H9 (cell line): ENCODE measurements at regions not wholly inside any gene's neighbourhood (a gene's known extent, or its start where the extent isn't known, plus 50 kb on each side); places are given as distances from the start of the nearest gene placed in this dataset.

Experiments
- DNase-seq: peaks from one replicate; pipeline ENCODE4 v3.0.0-alpha.2; 2017
- H2AFZ ChIP-seq: one replicate; pipeline ENCODE4 v1.6.1; 2013; ENCODE audit warnings: mild to moderate bottlenecking, low read length, control low read depth, moderate library complexity
- H2AK5ac ChIP-seq: 2 replicates; pipeline ENCODE4 v1.6.1; 2013; ENCODE audit warnings: low read length, control low read depth, mixed read lengths; ENCODE audit not compliant: insufficient read length
- H2BK120ac ChIP-seq: one replicate; pipeline ENCODE4 v1.6.1; 2013; ENCODE audit warnings: low read depth, mild to moderate bottlenecking, low read length, control low read depth, inconsistent platforms; ENCODE audit not compliant: poor library complexity, severe bottlenecking
- H2BK12ac ChIP-seq: 2 replicates; pipeline ENCODE4 v1.6.1; 2013; ENCODE audit warnings: low read length, control low read depth, mixed read lengths, low read depth; ENCODE audit not compliant: insufficient read length
- H2BK15ac ChIP-seq: 2 replicates; pipeline ENCODE4 v1.6.1; 2013; ENCODE audit warnings: low read depth, low read length, control low read depth
- H2BK20ac ChIP-seq: one replicate; pipeline ENCODE4 v1.6.1; 2013; ENCODE audit warnings: low read depth, mild to moderate bottlenecking, low read length, control low read depth, inconsistent platforms; ENCODE audit not compliant: poor library complexity, severe bottlenecking
- H2BK5ac ChIP-seq: 2 replicates; pipeline ENCODE4 v1.6.1; 2013; ENCODE audit warnings: low read length, control low read depth, mixed read lengths; ENCODE audit not compliant: insufficient read length
- H3K14ac ChIP-seq: 2 replicates; pipeline ENCODE4 v1.6.1; 2013; ENCODE audit warnings: low read length, control low read depth; ENCODE audit not compliant: insufficient read depth
- H3K18ac ChIP-seq: 2 replicates; pipeline ENCODE4 v1.6.1; 2013; ENCODE audit warnings: low read depth, mild to moderate bottlenecking, mixed read lengths, low read length, control low read depth; ENCODE audit not compliant: insufficient read length
- H3K23ac ChIP-seq: 2 replicates; pipeline ENCODE4 v1.6.1; 2013; ENCODE audit warnings: low read length, control low read depth, mixed read lengths, low read depth; ENCODE audit not compliant: insufficient read length
- H3K23me2 ChIP-seq: 2 replicates; pipeline ENCODE4 v1.6.1; 2013; ENCODE audit warnings: low read depth, mild to moderate bottlenecking, mixed read lengths, low read length, control low read depth; ENCODE audit not compliant: insufficient read length, poor library complexity, severe bottlenecking
- H3K27ac ChIP-seq: 2 replicates; pipeline ENCODE4 v1.5.1; 2013; ENCODE audit warnings: low read length, control low read depth, mixed read lengths, low read depth; ENCODE audit not compliant: insufficient read length
- H3K27me3 ChIP-seq: 2 replicates; pipeline ENCODE4 v1.6.1; 2013; ENCODE audit warnings: low read length, control low read depth, inconsistent platforms; ENCODE audit not compliant: insufficient read depth
- H3K4ac ChIP-seq: 2 replicates; pipeline ENCODE4 v1.6.1; 2013; ENCODE audit warnings: low read depth, mild to moderate bottlenecking, control low read depth, inconsistent platforms, low read length, moderate library complexity
- H3K4me1 ChIP-seq: 2 replicates; pipeline ENCODE4 v1.6.1; 2013; ENCODE audit warnings: low read length, control low read depth, inconsistent platforms; ENCODE audit not compliant: insufficient read depth
- H3K4me2 ChIP-seq: 2 replicates; pipeline ENCODE4 v1.6.1; 2013; ENCODE audit warnings: low read length, control low read depth, mixed read lengths; ENCODE audit not compliant: insufficient read length, insufficient read depth
- H3K56ac ChIP-seq: 2 replicates; pipeline ENCODE4 v1.6.1; 2013; ENCODE audit warnings: low read depth, mild to moderate bottlenecking, mixed read lengths, low read length, control low read depth; ENCODE audit not compliant: insufficient read length
- H3K79me1 ChIP-seq: 2 replicates; pipeline ENCODE4 v1.6.1; 2013; ENCODE audit warnings: low read depth, mild to moderate bottlenecking, moderate library complexity, low read length, control low read depth, inconsistent platforms; ENCODE audit not compliant: insufficient read depth, poor library complexity, severe bottlenecking
- H3K79me2 ChIP-seq: 2 replicates; pipeline ENCODE4 v1.6.1; 2013; ENCODE audit warnings: low read length, control low read depth, inconsistent platforms; ENCODE audit not compliant: insufficient read depth
- H3K9ac ChIP-seq: 2 replicates; pipeline ENCODE4 v1.6.1; 2013; ENCODE audit warnings: low read length, control low read depth, mixed read lengths; ENCODE audit not compliant: insufficient read length; ENCODE audit errors: extremely low read depth
- H3K9me3 ChIP-seq: one replicate; pipeline ENCODE4 v1.6.1; 2013; ENCODE audit warnings: low read depth, low read length, inconsistent platforms; ENCODE audit not compliant: control insufficient read depth
- H3T11ph ChIP-seq: one replicate; pipeline ENCODE4 v1.6.1; 2013; ENCODE audit warnings: mild to moderate bottlenecking, low read length, control low read depth, inconsistent platforms
- H4K20me1 ChIP-seq: one replicate; pipeline ENCODE4 v1.6.1; 2013; ENCODE audit not compliant: control insufficient read depth, insufficient read length, insufficient read depth
- H4K5ac ChIP-seq: 2 replicates; pipeline ENCODE4 v1.6.1; 2013; ENCODE audit warnings: low read depth, mild to moderate bottlenecking, mixed read lengths, low read length, control low read depth; ENCODE audit not compliant: insufficient read length
- H4K8ac ChIP-seq: replicated peaks from 2 replicates; pipeline ENCODE4 v1.6.1; 2013; ENCODE audit warnings: low read length, control low read depth, mixed read lengths, low read depth; ENCODE audit not compliant: insufficient read length
- H4K91ac ChIP-seq: 2 replicates; pipeline ENCODE4 v1.6.1; 2013; ENCODE audit warnings: low read depth, mild to moderate bottlenecking, moderate library complexity, mixed read lengths, low read length, control low read depth; ENCODE audit not compliant: insufficient read length
- H3K27ac Mint-ChIP-seq, 3 experiments: 2 replicates in 2 of 3; 3 replicates in 1 of 3; pipeline ENCODE4 v1.8.0; 2020 to 2021; ENCODE audit warnings: mixed read lengths in 3 of 3, mild to moderate bottlenecking in 1 of 3, moderate library complexity in 1 of 3
- H3K27me3 Mint-ChIP-seq: 2 replicates; pipeline ENCODE4 v1.8.0; 2021; ENCODE audit warnings: low read depth, mild to moderate bottlenecking, moderate library complexity, mixed read lengths
- H3K36me3 Mint-ChIP-seq, 3 experiments: 2 replicates in 2 of 3; 3 replicates in 1 of 3; pipeline ENCODE4 v1.8.0; 2020 to 2021; ENCODE audit warnings: low read depth in 3 of 3, mixed read lengths in 3 of 3; ENCODE audit not compliant: insufficient read depth in 1 of 3
- H3K4me1 Mint-ChIP-seq, 2 experiments: 2 replicates each; pipeline ENCODE4 v1.8.0; 2020; ENCODE audit warnings: mixed read lengths in 2 of 2
- H3K4me3 Mint-ChIP-seq, 2 experiments: 2 replicates in 1 of 2; 3 replicates in 1 of 2; pipeline ENCODE4 v1.8.0; 2020 to 2021; ENCODE audit warnings: mild to moderate bottlenecking in 2 of 2, mixed read lengths in 2 of 2, moderate library complexity in 1 of 2
- H3K9me3 Mint-ChIP-seq, 2 experiments: 2 replicates in 1 of 2; 3 replicates in 1 of 2; pipeline ENCODE4 v1.8.0; 2020; ENCODE audit warnings: mild to moderate bottlenecking in 2 of 2, mixed read lengths in 2 of 2, moderate library complexity in 1 of 2
- WGBS: extraction: QIAGEN DNeasy Blood & Tissue Kit; methylation state at CpG from one replicate; pipeline ENCODE4 v1.1.7; 2013; ENCODE audit warnings: missing lambda C conversion rate, low lambda C conversion rate, mixed read lengths; ENCODE audit not compliant: insufficient read length; ENCODE audit errors: extremely low coverage; 5-methylcytosine and 5-hydroxymethylcytosine counted together
- TF ChIP-seq, protein P1 (sequence below): fragments of 200-600 bp; sonication (generic); conservative IDR thresholded peaks from 3 replicates; pipeline ENCODE4 v1.8.0; 2021; ENCODE audit warnings: antibody characterized with exemption, mild to moderate bottlenecking

DNA sequence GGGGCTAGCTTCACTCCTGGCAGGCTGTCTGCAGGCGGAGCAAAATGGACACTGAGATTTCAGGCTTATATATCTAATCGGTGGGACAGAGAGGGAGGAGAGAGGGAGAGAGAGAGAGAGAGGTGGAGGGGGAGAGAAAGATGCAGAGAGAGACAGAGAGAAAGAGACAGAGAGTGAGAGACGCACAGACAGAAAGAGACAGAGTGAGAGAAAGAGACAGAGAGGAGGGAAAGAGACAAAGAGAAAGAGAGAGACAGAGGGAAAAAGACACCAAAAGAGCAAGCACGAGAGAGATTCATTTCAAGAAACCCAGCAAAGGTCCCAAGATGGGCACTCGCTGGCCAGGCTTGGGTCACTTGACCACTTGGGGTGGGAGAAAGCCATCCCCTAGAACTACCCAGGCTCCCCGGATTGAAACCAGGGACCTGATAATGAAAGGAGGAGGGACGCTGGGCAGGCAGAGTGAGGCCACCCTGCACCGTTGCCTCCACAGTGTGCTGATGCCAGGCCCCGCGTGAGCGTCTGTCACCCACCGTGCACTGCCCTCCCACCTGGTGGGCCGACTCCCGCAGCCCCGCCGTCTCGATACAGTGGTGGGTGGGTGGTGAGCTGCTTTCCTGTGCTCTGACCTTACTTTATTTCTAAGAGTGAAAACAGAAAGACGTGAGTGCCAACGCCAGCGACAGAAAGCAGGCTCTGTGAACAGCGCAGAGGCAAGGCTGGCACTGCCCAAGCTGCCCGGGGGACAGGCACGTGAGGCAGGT, 67.9 kb upstream of the SLCO4A1 start:
- Histone ChIP-seq H2AFZ (no peak overlapping the region), H3K9ac (no peak overlapping the region), H2BK15ac (no peak overlapping the region), H3T11ph (no peak overlapping the region), H2BK12ac (no peak overlapping the region), H3K79me1 (no peaks in the 10 kb centered on the region), H2BK20ac (no peak overlapping the region), H3K79me2 (no peaks in the 10 kb centered on the region), H2BK5ac (no peak overlapping the region), H3K4ac (no peak overlapping the region), H4K20me1 (peaks cover 6% of the 10 kb centered on the region), H4K91ac (no peak overlapping the region), H2BK120ac (no peak overlapping the region), H3K23me2 (no peaks in the 10 kb centered on the region), H3K4me2 (no peak overlapping the region), H3K23ac (no peak overlapping the region), H3K4me1 (no peaks in the 10 kb centered on the region), H2AK5ac (no peak overlapping the region), H4K5ac (no peak overlapping the region), H4K8ac (no peak overlapping the region), H3K27ac (no peak overlapping the region), H3K14ac (no peak overlapping the region; the same call in 1 of the 2 replicates), H3K9me3 (no peaks in the 10 kb centered on the region), H3K56ac (no peak overlapping the region), H3K18ac (no peak overlapping the region), H3K27me3 (no peaks in the 10 kb centered on the region; the same call in 1 of the 2 replicates)
- Mint-ChIP-seq H3K27me3 (peaks cover 24% of the 10 kb centered on the region), H3K4me3 (no peak overlapping the region), H3K4me1 (peaks cover 4 to 21% of the 10 kb centered on the region in 2 experiments; a peak in 3 of 4 replicates), H3K9me3 (peaks cover 4 to 10% of the 10 kb centered on the region in 2 experiments; a peak in 4 of 5 replicates), H3K27ac (no peak overlapping the region), H3K36me3 (peaks cover 0 to 3% (median 3%) of the 10 kb centered on the region in 3 experiments; a peak in 4 of 7 replicates)
- WGBS = no CpG with 5 or more reads among the region's 23 CpGs
- DNase-seq = no peak
- TF ChIP-seq, protein P1, sequence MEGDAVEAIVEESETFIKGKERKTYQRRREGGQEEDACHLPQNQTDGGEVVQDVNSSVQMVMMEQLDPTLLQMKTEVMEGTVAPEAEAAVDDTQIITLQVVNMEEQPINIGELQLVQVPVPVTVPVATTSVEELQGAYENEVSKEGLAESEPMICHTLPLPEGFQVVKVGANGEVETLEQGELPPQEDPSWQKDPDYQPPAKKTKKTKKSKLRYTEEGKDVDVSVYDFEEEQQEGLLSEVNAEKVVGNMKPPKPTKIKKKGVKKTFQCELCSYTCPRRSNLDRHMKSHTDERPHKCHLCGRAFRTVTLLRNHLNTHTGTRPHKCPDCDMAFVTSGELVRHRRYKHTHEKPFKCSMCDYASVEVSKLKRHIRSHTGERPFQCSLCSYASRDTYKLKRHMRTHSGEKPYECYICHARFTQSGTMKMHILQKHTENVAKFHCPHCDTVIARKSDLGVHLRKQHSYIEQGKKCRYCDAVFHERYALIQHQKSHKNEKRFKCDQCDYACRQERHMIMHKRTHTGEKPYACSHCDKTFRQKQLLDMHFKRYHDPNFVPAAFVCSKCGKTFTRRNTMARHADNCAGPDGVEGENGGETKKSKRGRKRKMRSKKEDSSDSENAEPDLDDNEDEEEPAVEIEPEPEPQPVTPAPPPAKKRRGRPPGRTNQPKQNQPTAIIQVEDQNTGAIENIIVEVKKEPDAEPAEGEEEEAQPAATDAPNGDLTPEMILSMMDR = no peak
